ENCODE measurements at regions not wholly inside any gene's neighbourhood (a gene's known extent, or its start where the extent isn't known, plus 50 kb on each side); places are given as distances from the start of the nearest gene placed in this dataset.

- no peak for TF ChIP-seq POLR2A (IDR thresholded peaks at IDR 0.05)
- no peak for TF ChIP-seq CTCF (IDR thresholded peaks at IDR 0.05)
- no peak for TF ChIP-seq POLR2AphosphoS5 (IDR thresholded peaks at IDR 0.05)
Measured at GRCh38 chr20:52071136-52071535, 120.4 kb downstream of the ZFP64 start.
